ENCODE measurements at regions not wholly inside any gene's neighbourhood (a gene's known extent, or its start where the extent isn't known, plus 50 kb on each side); places are given as distances from the start of the nearest gene placed in this dataset.

DNA sequence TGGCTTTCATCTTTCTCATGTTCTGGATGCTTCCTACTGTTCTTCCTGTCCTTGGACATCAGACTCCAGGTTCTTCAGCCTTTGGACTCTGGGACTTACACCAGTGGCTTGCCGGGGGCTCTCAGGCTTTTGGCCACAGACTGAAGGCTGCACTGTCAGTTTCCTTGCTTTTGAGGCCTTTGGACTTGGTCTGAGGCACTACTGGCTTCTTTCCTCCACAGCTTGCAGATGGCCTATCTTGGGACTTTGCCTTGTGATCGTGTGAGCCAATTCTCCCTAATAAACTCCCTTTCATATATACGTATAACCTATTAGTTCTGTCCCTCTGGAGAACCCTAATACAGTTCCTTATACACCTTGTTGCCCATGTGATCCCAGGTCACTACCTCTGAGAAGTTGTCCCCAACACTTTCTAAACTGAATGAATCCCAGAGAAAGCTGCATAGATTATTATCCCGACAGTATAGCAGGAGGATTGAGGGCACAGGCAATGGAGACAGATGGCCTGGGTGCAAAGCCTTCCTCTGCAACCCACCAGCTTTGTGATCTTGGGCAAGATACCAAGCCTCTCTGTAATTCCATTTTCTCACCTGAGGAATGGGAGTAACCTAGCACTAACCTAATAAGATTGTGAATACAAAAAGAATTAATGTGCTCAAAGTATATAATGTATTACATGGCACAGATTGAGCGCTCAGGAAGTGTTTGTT is 449.6 kb upstream of the BRINP1 start:
- TF ChIP-seq, protein P1, sequence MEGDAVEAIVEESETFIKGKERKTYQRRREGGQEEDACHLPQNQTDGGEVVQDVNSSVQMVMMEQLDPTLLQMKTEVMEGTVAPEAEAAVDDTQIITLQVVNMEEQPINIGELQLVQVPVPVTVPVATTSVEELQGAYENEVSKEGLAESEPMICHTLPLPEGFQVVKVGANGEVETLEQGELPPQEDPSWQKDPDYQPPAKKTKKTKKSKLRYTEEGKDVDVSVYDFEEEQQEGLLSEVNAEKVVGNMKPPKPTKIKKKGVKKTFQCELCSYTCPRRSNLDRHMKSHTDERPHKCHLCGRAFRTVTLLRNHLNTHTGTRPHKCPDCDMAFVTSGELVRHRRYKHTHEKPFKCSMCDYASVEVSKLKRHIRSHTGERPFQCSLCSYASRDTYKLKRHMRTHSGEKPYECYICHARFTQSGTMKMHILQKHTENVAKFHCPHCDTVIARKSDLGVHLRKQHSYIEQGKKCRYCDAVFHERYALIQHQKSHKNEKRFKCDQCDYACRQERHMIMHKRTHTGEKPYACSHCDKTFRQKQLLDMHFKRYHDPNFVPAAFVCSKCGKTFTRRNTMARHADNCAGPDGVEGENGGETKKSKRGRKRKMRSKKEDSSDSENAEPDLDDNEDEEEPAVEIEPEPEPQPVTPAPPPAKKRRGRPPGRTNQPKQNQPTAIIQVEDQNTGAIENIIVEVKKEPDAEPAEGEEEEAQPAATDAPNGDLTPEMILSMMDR (IDR thresholded peaks at IDR 0.05) = no peak
- TF ChIP-seq POLR2A (IDR thresholded peaks at IDR 0.05) = no peak
